ENCODE measurements at regions not wholly inside any gene's neighbourhood (a gene's known extent, or its start where the extent isn't known, plus 50 kb on each side); places are given as distances from the start of the nearest gene placed in this dataset.

GRCh38 chr4:147029296-147029695, 83.6 kb upstream of the TTC29 start:
- Histone ChIP-seq H3K4me3 (no peak overlapping the region), H3K27ac (no peak overlapping the region), H3K4me1 (no peaks in the 10 kb centered on the region), H3K27me3 (no peaks in the 10 kb centered on the region), H3K36me3 (no peaks in the 10 kb centered on the region), H3K9me3 (no peaks in the 10 kb centered on the region)
- DNase-seq = no peak
- no peak for TF ChIP-seq POLR2A (IDR thresholded peaks at IDR 0.05)
- TF ChIP-seq CTCF (IDR thresholded peaks at IDR 0.05) = no peak

DNA sequence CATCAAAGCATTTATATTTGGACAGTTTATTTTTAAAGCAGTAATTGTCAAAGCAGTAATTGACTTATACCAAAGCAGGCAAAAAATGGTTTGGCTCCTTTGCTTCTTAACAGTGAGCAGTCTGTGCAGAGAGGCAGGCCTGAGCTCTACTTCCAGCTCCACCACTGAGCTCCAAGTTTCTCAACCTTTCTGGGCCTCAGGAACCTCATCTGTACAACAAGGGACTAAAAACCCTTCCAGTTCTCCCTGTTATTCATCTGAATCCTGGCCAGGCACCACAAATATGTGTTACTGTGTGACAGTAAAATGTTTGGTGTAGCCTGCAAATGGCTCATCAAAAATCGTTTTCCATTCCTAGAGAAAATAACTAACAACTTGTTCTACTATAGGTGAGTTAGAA, 88.7 kb upstream of the TTC29 start:
- TF ChIP-seq POLR2A (IDR thresholded peaks at IDR 0.05) (no peak), CTCF (IDR thresholded peaks at IDR 0.05) (no peak)
- no peak for DNase-seq
- Histone ChIP-seq H3K4me1 (no peaks in the 10 kb centered on the region), H3K4me3 (no peak overlapping the region), H3K9me3 (no peaks in the 10 kb centered on the region), H3K36me3 (no peaks in the 10 kb centered on the region), H3K27ac (no peak overlapping the region), H3K27me3 (no peaks in the 10 kb centered on the region)

DNA sequence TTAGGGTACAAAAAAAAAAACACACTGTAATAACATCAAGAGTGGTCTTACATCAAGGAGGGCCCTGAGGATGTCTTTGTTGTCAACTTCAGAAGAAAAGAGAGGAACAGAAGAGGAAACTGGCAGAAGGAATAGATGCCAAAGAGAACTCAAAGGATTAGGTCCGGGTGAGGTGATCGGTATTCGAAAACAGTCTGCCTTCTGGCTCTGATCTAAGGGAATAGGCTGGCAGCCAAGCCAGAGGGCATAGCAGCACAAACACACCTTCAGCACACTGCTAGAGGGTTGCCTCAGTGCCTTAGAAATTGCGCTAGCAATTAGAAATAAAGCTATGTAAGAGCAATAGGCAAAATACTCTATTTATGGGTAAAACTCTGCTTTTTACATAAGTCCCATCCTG, 91.4 kb upstream of the TTC29 start:
- TF ChIP-seq CTCF (IDR thresholded peaks at IDR 0.05) (no peak), POLR2A (IDR thresholded peaks at IDR 0.05) (no peak)
- no peak for DNase-seq
- H3K4me3 ChIP-seq = no peak overlapping the region
- H3K27me3 ChIP-seq = no peaks in the 10 kb centered on the region
- no peaks in the 10 kb centered on the region for H3K9me3 ChIP-seq
- no peaks in the 10 kb centered on the region for H3K36me3 ChIP-seq
- no peak overlapping the region for H3K27ac ChIP-seq
- no peaks in the 10 kb centered on the region for H3K4me1 ChIP-seq

GRCh38 chr4:147039976-147040575, 94.4 kb upstream of the TTC29 start:
- TF ChIP-seq CTCF (IDR thresholded peaks at IDR 0.05) (no peak), POLR2A (IDR thresholded peaks at IDR 0.05) (no peak)
- Histone ChIP-seq H3K4me3 (no peak overlapping the region), H3K27me3 (no peaks in the 10 kb centered on the region), H3K9me3 (no peaks in the 10 kb centered on the region), H3K27ac (no peak overlapping the region), H3K4me1 (no peaks in the 10 kb centered on the region), H3K36me3 (no peaks in the 10 kb centered on the region)
- DNase-seq = no peak

GRCh38 chr4:147040874-147041273, 95.2 kb upstream of the TTC29 start:
- Histone ChIP-seq H3K9me3 (no peaks in the 10 kb centered on the region), H3K4me3 (no peak overlapping the region), H3K27me3 (no peaks in the 10 kb centered on the region), H3K27ac (no peak overlapping the region), H3K36me3 (no peaks in the 10 kb centered on the region), H3K4me1 (no peaks in the 10 kb centered on the region)
- no peak for DNase-seq
- no peak for TF ChIP-seq POLR2A (IDR thresholded peaks at IDR 0.05)

DNA sequence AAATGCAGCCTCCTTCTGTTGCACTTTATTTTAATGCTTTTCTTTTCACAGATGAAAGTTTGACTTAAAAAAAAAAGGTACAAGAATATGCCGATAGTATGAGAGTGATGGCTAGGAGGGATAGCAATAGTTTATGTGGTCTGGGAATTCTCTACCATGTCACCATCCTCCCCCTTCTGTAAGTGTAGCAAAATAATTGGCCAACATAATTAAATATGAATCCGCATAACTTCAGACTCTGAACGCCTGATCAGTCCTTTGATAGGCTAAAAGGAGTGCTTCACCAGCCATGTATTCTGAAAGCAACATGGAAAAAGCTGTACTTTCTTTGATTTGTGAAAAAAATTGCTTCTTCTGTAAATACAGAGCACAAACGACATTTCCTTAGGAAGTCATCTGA, 95.7 kb upstream of the TTC29 start:
- H3K4me3 ChIP-seq = no peak overlapping the region
- H3K4me1 ChIP-seq = no peaks in the 10 kb centered on the region
- no peaks in the 10 kb centered on the region for H3K36me3 ChIP-seq
- no peak overlapping the region for H3K27ac ChIP-seq
- H3K9me3 ChIP-seq = no peaks in the 10 kb centered on the region
- no peak for DNase-seq
- no peak for TF ChIP-seq POLR2A (IDR thresholded peaks at IDR 0.05)
- TF ChIP-seq CTCF (IDR thresholded peaks at IDR 0.05) = no peak
- H3K27me3 ChIP-seq = no peaks in the 10 kb centered on the region

Measured in Peyer's patch (tissue), 4 donors.